MM.1S (cell line): ENCODE measurements at regions not wholly inside any gene's neighbourhood (a gene's known extent, or its start where the extent isn't known, plus 50 kb on each side); places are given as distances from the start of the nearest gene placed in this dataset.

ENCODE experiments used
- DNase-seq: peaks from one replicate; pipeline ENCODE4 v3.0.0-alpha.2; 2015
- H2AFZ ChIP-seq: fragments of 300-600 bp; sonication (generic); 2 replicates; pipeline ENCODE4 v1.6.0; 2016; ENCODE audit warnings: antibody characterized with exemption, low read length
- H3F3A ChIP-seq: fragments of 300-600 bp; sonication (generic); 2 replicates; pipeline ENCODE4 v1.6.1; 2016; ENCODE audit warnings: mild to moderate bottlenecking, antibody characterized with exemption, low read length, moderate library complexity, mixed read lengths; ENCODE audit not compliant: insufficient read depth
- H3K27ac ChIP-seq: fragments of 300-600 bp; sonication (generic); 2 replicates; pipeline ENCODE4 v1.5.1; 2016; ENCODE audit warnings: mild to moderate bottlenecking, low read length
- H3K27me3 ChIP-seq: fragments of 300-600 bp; sonication (generic); replicated peaks from 2 replicates; pipeline ENCODE4 v1.6.0; 2016; ENCODE audit warnings: low read length; ENCODE audit not compliant: insufficient read depth
- H3K36me3 ChIP-seq: fragments of 300-600 bp; sonication (generic); replicated peaks from 2 replicates; pipeline ENCODE4 v1.6.1; 2016; ENCODE audit warnings: mild to moderate bottlenecking, low read length, mixed read lengths; ENCODE audit not compliant: insufficient read depth
- H3K4me1 ChIP-seq: fragments of 300-600 bp; sonication (generic); 2 replicates; pipeline ENCODE4 v1.6.1; 2016; ENCODE audit warnings: low read length, mixed read lengths
- H3K4me2 ChIP-seq: fragments of 300-600 bp; sonication (generic); 2 replicates; pipeline ENCODE4 v1.6.0; 2016; ENCODE audit warnings: low read depth, low read length
- H3K4me3 ChIP-seq: fragments of 300-600 bp; sonication (generic); 2 replicates; pipeline ENCODE4 v1.5.1; 2016; ENCODE audit warnings: low read length, mixed read lengths
- H3K79me2 ChIP-seq: fragments of 300-600 bp; sonication (generic); 2 replicates; pipeline ENCODE4 v1.6.1; 2016; ENCODE audit warnings: mixed run types, low read length, mixed read lengths
- H3K9ac ChIP-seq: fragments of 300-600 bp; sonication (generic); 2 replicates; pipeline ENCODE4 v1.6.1; 2016; ENCODE audit warnings: low read length, mixed read lengths
- H3K9me2 ChIP-seq: fragments of 300-600 bp; sonication (generic); replicated peaks from 2 replicates; pipeline ENCODE4 v1.6.1; 2016; ENCODE audit warnings: mild to moderate bottlenecking, low read length, mixed read lengths; ENCODE audit not compliant: insufficient read depth
- H3K9me3 ChIP-seq: fragments of 300-600 bp; sonication (generic); replicated peaks from 2 replicates; pipeline ENCODE4 v1.6.1; 2016; ENCODE audit warnings: mild to moderate bottlenecking, low read length, mixed read lengths; ENCODE audit not compliant: insufficient read depth
- H4K20me1 ChIP-seq: fragments of 300-600 bp; sonication (generic); 2 replicates; pipeline ENCODE4 v1.6.1; 2016; ENCODE audit warnings: mild to moderate bottlenecking, low read length, moderate library complexity, mixed read lengths; ENCODE audit not compliant: insufficient read depth
- CTCF ChIP-seq: fragments of 300-600 bp; sonication (generic); IDR thresholded peaks from 2 replicates; pipeline ENCODE4 v1.5.1; 2016; ENCODE audit warnings: antibody characterized with exemption, low read length, mixed read lengths
- EZH2 ChIP-seq: fragments of 300-600 bp; sonication (generic); optimal IDR thresholded peaks from 2 replicates; pipeline ENCODE3; 2017; ENCODE audit warnings: low read depth, mild to moderate bottlenecking, antibody characterized with exemption, low read length, mixed read lengths
- EZH2phosphoT487 ChIP-seq: fragments of 300-600 bp; sonication (generic); IDR thresholded peaks from 2 replicates; pipeline ENCODE4 v1.6.1; 2018; ENCODE audit warnings: antibody characterized with exemption, low read length

GRCh38 chr10:78875331-78875877 lies 193.4 kb upstream of the ZMIZ1 start:
- no peak for DNase-seq
- no peak for TF ChIP-seq EZH2phosphoT487
- TF ChIP-seq CTCF: no peak
- no peak for TF ChIP-seq EZH2
- Histone ChIP-seq H4K20me1 (no peaks in the 10 kb centered on the region), H3K27ac (no peak overlapping the region), H3F3A (no peaks in the 10 kb centered on the region), H3K9me2 (no peaks in the 10 kb centered on the region), H3K4me2 (no peak overlapping the region), H3K9me3 (no peaks in the 10 kb centered on the region), H3K27me3 (no peaks in the 10 kb centered on the region), H3K79me2 (no peaks in the 10 kb centered on the region), H3K36me3 (no peaks in the 10 kb centered on the region), H3K4me1 (no peaks in the 10 kb centered on the region), H3K4me3 (no peak overlapping the region), H2AFZ (no peak overlapping the region), H3K9ac (no peak overlapping the region)

- Histone ChIP-seq H3K4me3 (no peak overlapping the region), H2AFZ (no peak overlapping the region), H3K79me2 (no peaks in the 10 kb centered on the region), H3K4me1 (no peaks in the 10 kb centered on the region), H3K9me2 (no peaks in the 10 kb centered on the region), H3K27me3 (no peaks in the 10 kb centered on the region), H3K9me3 (no peaks in the 10 kb centered on the region), H3K36me3 (no peaks in the 10 kb centered on the region), H3F3A (no peaks in the 10 kb centered on the region), H4K20me1 (no peaks in the 10 kb centered on the region), H3K9ac (no peak overlapping the region), H3K4me2 (no peak overlapping the region), H3K27ac (no peak overlapping the region)
- DNase-seq: no peak
- TF ChIP-seq EZH2phosphoT487: no peak
These were observed 192.8 kb upstream of the ZMIZ1 start for GRCh38 chr10:78875932-78876331.

- no peaks in the 10 kb centered on the region for H3K36me3 ChIP-seq
- DNase-seq: no peak
- no peak overlapping the region for H3K27ac ChIP-seq
- TF ChIP-seq EZH2 (no peak), EZH2phosphoT487 (no peak), CTCF (no peak)
- H3K4me2 ChIP-seq: no peak overlapping the region
- no peaks in the 10 kb centered on the region for H3K79me2 ChIP-seq
- H3K4me1 ChIP-seq: no peaks in the 10 kb centered on the region
- no peaks in the 10 kb centered on the region for H3K9me2 ChIP-seq
- no peak overlapping the region for H2AFZ ChIP-seq
- no peaks in the 10 kb centered on the region for H3K9me3 ChIP-seq
- H3F3A ChIP-seq: no peaks in the 10 kb centered on the region
- no peak overlapping the region for H3K9ac ChIP-seq
- H3K27me3 ChIP-seq: no peaks in the 10 kb centered on the region
- no peak overlapping the region for H3K4me3 ChIP-seq
- H4K20me1 ChIP-seq: no peaks in the 10 kb centered on the region
These were observed 192.3 kb upstream of the ZMIZ1 start for GRCh38 chr10:78876449-78876848.

- H4K20me1 ChIP-seq: no peaks in the 10 kb centered on the region
- H3K27me3 ChIP-seq: no peaks in the 10 kb centered on the region
- no peaks in the 10 kb centered on the region for H3K9me3 ChIP-seq
- H3K27ac ChIP-seq: no peak overlapping the region
- no peaks in the 10 kb centered on the region for H3F3A ChIP-seq
- no peak for DNase-seq
- no peaks in the 10 kb centered on the region for H3K9me2 ChIP-seq
- no peak overlapping the region for H3K4me3 ChIP-seq
- TF ChIP-seq CTCF: no peak
- TF ChIP-seq EZH2: no peak
- no peak for TF ChIP-seq EZH2phosphoT487
- no peak overlapping the region for H2AFZ ChIP-seq
- H3K4me1 ChIP-seq: no peaks in the 10 kb centered on the region
- H3K79me2 ChIP-seq: no peaks in the 10 kb centered on the region
- no peak overlapping the region for H3K4me2 ChIP-seq
- H3K9ac ChIP-seq: no peak overlapping the region
- H3K36me3 ChIP-seq: no peaks in the 10 kb centered on the region
These were observed 189.1 kb upstream of the ZMIZ1 start for GRCh38 chr10:78879621-78880020.
